ENCODE measurements at regions not wholly inside any gene's neighbourhood (a gene's known extent, or its start where the extent isn't known, plus 50 kb on each side); places are given as distances from the start of the nearest gene placed in this dataset.

DNA sequence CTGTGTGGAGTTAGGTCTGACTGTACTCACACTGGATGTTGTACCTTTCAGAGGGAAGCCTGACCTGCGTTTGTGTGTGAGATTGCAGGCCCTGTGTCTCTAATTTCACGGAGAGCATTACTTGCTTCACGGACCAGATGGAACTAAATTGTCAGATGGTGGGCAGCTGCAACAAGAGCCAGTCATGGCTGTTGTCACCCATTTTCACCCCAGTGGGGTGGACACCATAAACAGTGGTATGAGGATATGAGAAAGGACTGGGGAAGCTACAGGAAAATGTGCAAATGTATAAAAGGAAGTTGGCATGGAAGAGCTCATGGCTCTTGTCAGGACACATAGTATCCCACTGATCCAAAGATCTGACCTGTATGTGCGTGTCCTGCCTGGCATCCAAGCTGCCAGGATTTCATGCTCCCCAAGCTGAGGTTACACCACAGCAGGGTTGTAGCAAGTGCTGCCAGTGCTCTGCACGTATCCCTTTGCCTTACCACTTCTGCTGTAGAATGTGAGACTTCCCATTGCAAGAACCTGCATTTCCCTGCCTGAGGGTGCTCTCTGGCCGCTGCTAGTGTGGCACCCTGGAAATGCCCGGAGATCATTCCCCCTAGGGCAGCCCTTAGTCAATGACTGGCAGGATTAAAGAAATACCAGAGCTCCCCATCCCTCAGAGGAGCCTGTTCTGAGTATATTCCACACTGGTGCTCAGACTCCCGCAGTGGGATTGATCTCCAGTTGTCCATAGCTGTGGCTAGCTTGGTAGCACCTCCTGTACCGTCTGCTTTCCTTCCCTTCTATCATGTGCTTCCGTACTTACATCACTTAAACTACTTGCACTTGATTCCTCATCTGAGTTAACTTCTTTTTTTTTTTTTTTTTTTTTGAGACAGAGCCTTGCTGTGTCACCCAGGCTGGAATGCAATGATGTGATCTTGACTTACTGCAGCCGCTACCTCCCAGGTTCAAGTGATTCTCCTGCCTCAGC is 70.4 kb upstream of the TANC2 start:
- TF ChIP-seq GABPA (IDR thresholded peaks at IDR 0.05 in 1 of 2, conservative IDR thresholded peaks at IDR 0.05 in 1 of 2) (no peak), RXRA (IDR thresholded peaks at IDR 0.05) (no peak), JUND (IDR thresholded peaks at IDR 0.05) (no peak), TAF1 (conservative IDR thresholded peaks at IDR 0.05) (no peak), SP1 (IDR thresholded peaks at IDR 0.05) (no peak), FOXA1 (IDR thresholded peaks at IDR 0.05) (no peak), YY1 (IDR thresholded peaks at IDR 0.05) (no peak)
- TF ChIP-seq, protein P1, sequence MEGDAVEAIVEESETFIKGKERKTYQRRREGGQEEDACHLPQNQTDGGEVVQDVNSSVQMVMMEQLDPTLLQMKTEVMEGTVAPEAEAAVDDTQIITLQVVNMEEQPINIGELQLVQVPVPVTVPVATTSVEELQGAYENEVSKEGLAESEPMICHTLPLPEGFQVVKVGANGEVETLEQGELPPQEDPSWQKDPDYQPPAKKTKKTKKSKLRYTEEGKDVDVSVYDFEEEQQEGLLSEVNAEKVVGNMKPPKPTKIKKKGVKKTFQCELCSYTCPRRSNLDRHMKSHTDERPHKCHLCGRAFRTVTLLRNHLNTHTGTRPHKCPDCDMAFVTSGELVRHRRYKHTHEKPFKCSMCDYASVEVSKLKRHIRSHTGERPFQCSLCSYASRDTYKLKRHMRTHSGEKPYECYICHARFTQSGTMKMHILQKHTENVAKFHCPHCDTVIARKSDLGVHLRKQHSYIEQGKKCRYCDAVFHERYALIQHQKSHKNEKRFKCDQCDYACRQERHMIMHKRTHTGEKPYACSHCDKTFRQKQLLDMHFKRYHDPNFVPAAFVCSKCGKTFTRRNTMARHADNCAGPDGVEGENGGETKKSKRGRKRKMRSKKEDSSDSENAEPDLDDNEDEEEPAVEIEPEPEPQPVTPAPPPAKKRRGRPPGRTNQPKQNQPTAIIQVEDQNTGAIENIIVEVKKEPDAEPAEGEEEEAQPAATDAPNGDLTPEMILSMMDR (IDR thresholded peaks at IDR 0.05; ENCODE audit: low read depth, low read length, missing input control): no peak
- TF ChIP-seq, protein P2, sequence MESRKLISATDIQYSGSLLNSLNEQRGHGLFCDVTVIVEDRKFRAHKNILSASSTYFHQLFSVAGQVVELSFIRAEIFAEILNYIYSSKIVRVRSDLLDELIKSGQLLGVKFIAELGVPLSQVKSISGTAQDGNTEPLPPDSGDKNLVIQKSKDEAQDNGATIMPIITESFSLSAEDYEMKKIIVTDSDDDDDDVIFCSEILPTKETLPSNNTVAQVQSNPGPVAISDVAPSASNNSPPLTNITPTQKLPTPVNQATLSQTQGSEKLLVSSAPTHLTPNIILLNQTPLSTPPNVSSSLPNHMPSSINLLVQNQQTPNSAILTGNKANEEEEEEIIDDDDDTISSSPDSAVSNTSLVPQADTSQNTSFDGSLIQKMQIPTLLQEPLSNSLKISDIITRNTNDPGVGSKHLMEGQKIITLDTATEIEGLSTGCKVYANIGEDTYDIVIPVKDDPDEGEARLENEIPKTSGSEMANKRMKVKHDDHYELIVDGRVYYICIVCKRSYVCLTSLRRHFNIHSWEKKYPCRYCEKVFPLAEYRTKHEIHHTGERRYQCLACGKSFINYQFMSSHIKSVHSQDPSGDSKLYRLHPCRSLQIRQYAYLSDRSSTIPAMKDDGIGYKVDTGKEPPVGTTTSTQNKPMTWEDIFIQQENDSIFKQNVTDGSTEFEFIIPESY (IDR thresholded peaks at IDR 0.05): no peak
- TF ChIP-seq, protein P3, sequence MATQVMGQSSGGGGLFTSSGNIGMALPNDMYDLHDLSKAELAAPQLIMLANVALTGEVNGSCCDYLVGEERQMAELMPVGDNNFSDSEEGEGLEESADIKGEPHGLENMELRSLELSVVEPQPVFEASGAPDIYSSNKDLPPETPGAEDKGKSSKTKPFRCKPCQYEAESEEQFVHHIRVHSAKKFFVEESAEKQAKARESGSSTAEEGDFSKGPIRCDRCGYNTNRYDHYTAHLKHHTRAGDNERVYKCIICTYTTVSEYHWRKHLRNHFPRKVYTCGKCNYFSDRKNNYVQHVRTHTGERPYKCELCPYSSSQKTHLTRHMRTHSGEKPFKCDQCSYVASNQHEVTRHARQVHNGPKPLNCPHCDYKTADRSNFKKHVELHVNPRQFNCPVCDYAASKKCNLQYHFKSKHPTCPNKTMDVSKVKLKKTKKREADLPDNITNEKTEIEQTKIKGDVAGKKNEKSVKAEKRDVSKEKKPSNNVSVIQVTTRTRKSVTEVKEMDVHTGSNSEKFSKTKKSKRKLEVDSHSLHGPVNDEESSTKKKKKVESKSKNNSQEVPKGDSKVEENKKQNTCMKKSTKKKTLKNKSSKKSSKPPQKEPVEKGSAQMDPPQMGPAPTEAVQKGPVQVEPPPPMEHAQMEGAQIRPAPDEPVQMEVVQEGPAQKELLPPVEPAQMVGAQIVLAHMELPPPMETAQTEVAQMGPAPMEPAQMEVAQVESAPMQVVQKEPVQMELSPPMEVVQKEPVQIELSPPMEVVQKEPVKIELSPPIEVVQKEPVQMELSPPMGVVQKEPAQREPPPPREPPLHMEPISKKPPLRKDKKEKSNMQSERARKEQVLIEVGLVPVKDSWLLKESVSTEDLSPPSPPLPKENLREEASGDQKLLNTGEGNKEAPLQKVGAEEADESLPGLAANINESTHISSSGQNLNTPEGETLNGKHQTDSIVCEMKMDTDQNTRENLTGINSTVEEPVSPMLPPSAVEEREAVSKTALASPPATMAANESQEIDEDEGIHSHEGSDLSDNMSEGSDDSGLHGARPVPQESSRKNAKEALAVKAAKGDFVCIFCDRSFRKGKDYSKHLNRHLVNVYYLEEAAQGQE (IDR thresholded peaks at IDR 0.05): no peak
- TF ChIP-seq, protein P4, sequence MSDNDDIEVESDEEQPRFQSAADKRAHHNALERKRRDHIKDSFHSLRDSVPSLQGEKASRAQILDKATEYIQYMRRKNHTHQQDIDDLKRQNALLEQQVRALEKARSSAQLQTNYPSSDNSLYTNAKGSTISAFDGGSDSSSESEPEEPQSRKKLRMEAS (IDR thresholded peaks at IDR 0.05): no peak
- TF ChIP-seq, protein P5, sequence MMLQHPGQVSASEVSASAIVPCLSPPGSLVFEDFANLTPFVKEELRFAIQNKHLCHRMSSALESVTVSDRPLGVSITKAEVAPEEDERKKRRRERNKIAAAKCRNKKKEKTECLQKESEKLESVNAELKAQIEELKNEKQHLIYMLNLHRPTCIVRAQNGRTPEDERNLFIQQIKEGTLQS (IDR thresholded peaks at IDR 0.05): no peak
